Colonic mucosa (tissue), 4 donors: ENCODE measurements at regions not wholly inside any gene's neighbourhood (a gene's known extent, or its start where the extent isn't known, plus 50 kb on each side); places are given as distances from the start of the nearest gene placed in this dataset.

ENCODE experiments used
- DNase-seq: peaks from one replicate; pipeline ENCODE4 v3.0.0-alpha.2; 2020
- H3K27ac ChIP-seq: fragments of 200-600 bp; one replicate; pipeline ENCODE4 v1.8.0; 2021
- H3K27me3 ChIP-seq: fragments of 200-600 bp; one replicate; pipeline ENCODE4 v1.8.0; 2021
- H3K36me3 ChIP-seq: fragments of 200-600 bp; one replicate; pipeline ENCODE4 v1.8.0; 2021
- H3K4me1 ChIP-seq: fragments of 200-600 bp; one replicate; pipeline ENCODE4 v1.8.0; 2021; ENCODE audit warnings: mild to moderate bottlenecking
- H3K4me3 ChIP-seq: fragments of 200-600 bp; one replicate; pipeline ENCODE4 v1.8.0; 2021
- H3K9ac ChIP-seq, 2 donors: one replicate each; pipeline ENCODE4 v1.7.0; 2013; ENCODE audit warnings: control low read depth in 2 of 2, low read depth in 2 of 2, low read length in 2 of 2
- H3K9me3 ChIP-seq: fragments of 200-600 bp; one replicate; pipeline ENCODE4 v1.8.0; 2021
- CTCF ChIP-seq: fragments of 200-600 bp; IDR thresholded peaks from one replicate; pipeline ENCODE4 v1.8.0; 2022; ENCODE audit warnings: antibody characterized with exemption, mild to moderate bottlenecking
- intact Hi-C: fragments of 100-400 bp; cut with DNase I; formaldehyde crosslinking; loops from one replicate; pipeline ENCODE4 v1.14.1; 2022
- donor health status: healthy.
- donor health status: DM: no; HTN: no; CAD: no.
- donor health status: DM: no; HTN: no; CAD: no.

- Histone ChIP-seq H3K9ac (no peak overlapping the region), H3K36me3 (no peaks in the 10 kb centered on the region), H3K4me1 (no peaks in the 10 kb centered on the region), H3K27ac (no peak overlapping the region), H3K4me3 (no peak overlapping the region), H3K27me3 (no peaks in the 10 kb centered on the region), H3K9me3 (no peaks in the 10 kb centered on the region)
- intact Hi-C loops, result no loop called here
- no peak for TF ChIP-seq CTCF
- DNase-seq, result no peak
Measured at GRCh38 chr9:86456416-86456815, 102.2 kb upstream of the TUT7 start.

DNA sequence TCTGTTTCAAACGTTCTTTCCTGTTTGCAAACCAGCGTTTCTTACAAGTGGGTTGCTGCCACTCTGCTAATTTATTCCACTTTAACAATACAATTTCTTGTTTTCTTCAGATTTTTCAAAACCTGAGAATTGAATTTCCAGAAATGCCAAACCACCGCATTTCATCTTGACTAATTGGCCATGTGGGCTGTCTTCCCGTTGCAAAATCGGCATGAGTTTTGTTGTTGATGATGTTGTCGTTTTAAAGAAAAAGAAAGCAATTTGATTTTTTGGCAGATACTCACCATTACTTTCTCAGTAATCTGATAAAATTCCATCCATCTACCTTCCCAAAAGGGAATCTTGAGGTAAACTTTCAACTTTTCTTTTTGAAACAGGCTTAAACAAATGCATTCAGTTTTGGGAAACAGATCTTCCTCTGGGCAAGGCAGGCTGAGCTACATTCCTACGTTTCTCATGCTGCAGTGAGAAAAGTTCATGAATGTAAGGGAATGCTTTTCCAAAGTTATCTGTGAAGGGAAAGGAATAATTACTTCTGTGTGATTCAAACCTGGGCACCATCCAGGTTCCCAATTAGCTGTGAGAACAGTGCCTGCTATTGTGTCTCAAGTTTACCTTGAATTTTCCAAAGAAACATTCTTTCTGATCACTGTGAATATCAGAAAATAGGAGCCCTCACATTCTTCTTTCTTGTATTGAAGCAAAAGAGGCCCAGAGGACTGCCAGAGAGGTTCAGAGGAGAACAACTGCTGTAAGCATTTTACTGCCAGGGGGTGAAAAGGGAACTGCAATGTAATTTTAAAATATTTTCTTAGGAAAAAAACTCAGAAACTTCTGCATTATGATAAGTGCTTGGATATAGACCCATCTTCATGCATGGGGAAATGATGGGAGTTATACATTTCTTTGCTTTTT is 100.7 kb upstream of the TUT7 start:
- no peak overlapping the region for H3K27ac ChIP-seq
- H3K9ac ChIP-seq, result no peak overlapping the region
- H3K9me3 ChIP-seq, result no peaks in the 10 kb centered on the region
- no peaks in the 10 kb centered on the region for H3K4me1 ChIP-seq
- no peak for DNase-seq
- no peaks in the 10 kb centered on the region for H3K27me3 ChIP-seq
- TF ChIP-seq CTCF, result no peak
- no peaks in the 10 kb centered on the region for H3K36me3 ChIP-seq
- intact Hi-C loops, result no loop called here
- no peak overlapping the region for H3K4me3 ChIP-seq

GRCh38 chr9:86452201-86452828 is 98.1 kb upstream of the TUT7 start:
- no peaks in the 10 kb centered on the region for H3K9me3 ChIP-seq
- no peaks in the 10 kb centered on the region for H3K4me1 ChIP-seq
- H3K27ac ChIP-seq, result no peak overlapping the region
- no peak for DNase-seq
- H3K27me3 ChIP-seq, result no peaks in the 10 kb centered on the region
- intact Hi-C loops, result no loop called here
- TF ChIP-seq CTCF, result no peak
- H3K36me3 ChIP-seq, result no peaks in the 10 kb centered on the region
- H3K4me3 ChIP-seq, result no peak overlapping the region
- H3K9ac ChIP-seq, result no peak overlapping the region

- H3K27ac ChIP-seq, result no peak overlapping the region
- no peak overlapping the region for H3K9ac ChIP-seq
- H3K36me3 ChIP-seq, result no peaks in the 10 kb centered on the region
- no peak for TF ChIP-seq CTCF
- H3K27me3 ChIP-seq, result no peaks in the 10 kb centered on the region
- intact Hi-C loops, result no loop called here
- H3K4me3 ChIP-seq, result no peak overlapping the region
- DNase-seq, result no peak
- no peaks in the 10 kb centered on the region for H3K4me1 ChIP-seq
- H3K9me3 ChIP-seq, result no peaks in the 10 kb centered on the region
Measured at GRCh38 chr9:86449246-86449645, 95.0 kb upstream of the TUT7 start.

- no peak for TF ChIP-seq CTCF
- Histone ChIP-seq H3K9me3 (no peaks in the 10 kb centered on the region), H3K9ac (no peak overlapping the region), H3K27me3 (no peaks in the 10 kb centered on the region), H3K4me1 (no peaks in the 10 kb centered on the region), H3K27ac (no peak overlapping the region), H3K4me3 (no peak overlapping the region), H3K36me3 (no peaks in the 10 kb centered on the region)
- no peak for DNase-seq
- intact Hi-C loops, result no loop called here
Measured at GRCh38 chr9:86445671-86446070, 91.5 kb upstream of the TUT7 start.
